ENCODE measurements at regions not wholly inside any gene's neighbourhood (a gene's known extent, or its start where the extent isn't known, plus 50 kb on each side); places are given as distances from the start of the nearest gene placed in this dataset.

DNA sequence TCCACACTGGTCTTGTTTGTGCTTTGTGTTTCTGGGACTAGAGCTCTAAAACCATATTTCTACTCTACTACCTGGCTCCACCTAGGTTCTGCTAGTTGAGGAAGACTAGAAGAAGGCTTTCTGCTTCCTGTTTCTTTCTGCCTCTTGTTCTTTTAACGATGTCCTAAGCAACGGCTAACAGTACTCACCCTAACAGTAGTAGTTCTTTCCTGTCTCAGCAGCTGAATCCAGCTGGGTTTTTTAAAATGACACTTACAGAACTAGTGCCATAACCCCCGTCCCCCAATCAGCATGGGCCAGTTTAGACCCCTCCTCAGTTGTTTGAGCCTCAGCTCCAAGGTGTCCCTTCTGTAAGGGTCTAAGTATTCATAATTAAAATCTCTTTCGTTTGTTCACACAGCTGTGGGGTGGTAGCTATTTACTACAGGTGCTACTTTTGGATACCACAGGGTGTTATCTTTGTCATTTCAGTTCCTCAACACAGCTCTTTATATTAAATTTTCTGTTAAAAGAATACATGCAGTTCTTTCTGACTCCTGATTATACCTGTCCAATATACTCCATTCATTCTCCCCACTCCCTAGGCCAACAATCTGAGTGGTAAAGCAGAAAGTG, 790.2 kb downstream of the DHX35 start:
- Histone ChIP-seq H3K4me3 (no peak overlapping the region), H3K27me3 (peaks cover 0 to 5% (median 0%) of the 10 kb centered on the region in 7 donors), H3K36me3 (no peaks in the 10 kb centered on the region), H3K9me3 (peaks cover 0 to 35% (median 11%) of the 10 kb centered on the region in 11 donors), H3K27ac (no peak overlapping the region), H3K4me1 (no peaks in the 10 kb centered on the region)
- 65 to 68% methylated on average over 4 of the region's 4 CpGs for WGBS, 2 donors
- no peak for ATAC-seq
- TF ChIP-seq, protein P1, sequence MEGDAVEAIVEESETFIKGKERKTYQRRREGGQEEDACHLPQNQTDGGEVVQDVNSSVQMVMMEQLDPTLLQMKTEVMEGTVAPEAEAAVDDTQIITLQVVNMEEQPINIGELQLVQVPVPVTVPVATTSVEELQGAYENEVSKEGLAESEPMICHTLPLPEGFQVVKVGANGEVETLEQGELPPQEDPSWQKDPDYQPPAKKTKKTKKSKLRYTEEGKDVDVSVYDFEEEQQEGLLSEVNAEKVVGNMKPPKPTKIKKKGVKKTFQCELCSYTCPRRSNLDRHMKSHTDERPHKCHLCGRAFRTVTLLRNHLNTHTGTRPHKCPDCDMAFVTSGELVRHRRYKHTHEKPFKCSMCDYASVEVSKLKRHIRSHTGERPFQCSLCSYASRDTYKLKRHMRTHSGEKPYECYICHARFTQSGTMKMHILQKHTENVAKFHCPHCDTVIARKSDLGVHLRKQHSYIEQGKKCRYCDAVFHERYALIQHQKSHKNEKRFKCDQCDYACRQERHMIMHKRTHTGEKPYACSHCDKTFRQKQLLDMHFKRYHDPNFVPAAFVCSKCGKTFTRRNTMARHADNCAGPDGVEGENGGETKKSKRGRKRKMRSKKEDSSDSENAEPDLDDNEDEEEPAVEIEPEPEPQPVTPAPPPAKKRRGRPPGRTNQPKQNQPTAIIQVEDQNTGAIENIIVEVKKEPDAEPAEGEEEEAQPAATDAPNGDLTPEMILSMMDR (IDR thresholded peaks at IDR 0.05) = no peak
- intact Hi-C loops (cut with DNase I) = no loop called here
- DNase-seq = no peak

DNA sequence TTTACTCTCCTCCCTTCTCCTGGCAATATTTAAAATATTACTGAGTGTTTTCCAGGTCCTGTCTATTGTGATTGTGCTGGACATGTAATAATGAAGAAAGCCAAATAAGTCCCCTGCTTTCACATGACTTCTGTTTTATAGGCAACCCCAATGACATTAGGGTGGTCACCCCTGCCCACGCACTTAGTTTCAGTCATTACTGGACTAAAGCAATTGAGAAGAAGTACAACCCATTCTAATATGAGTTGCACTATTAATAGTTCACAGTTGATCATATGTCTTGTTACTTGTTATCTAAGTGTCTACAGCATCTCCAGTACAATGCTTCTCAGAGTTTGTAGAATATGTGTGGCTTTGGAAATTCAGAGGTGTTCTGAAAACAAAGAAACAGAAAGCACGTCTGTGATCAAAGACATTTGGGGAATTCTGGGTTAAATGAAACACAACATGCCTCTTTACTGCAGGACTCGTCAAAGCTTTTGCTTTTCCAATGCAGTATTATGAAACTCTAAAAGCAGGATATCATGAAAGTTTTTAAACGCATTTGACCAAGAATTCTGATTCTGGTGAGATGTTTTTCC, 789.5 kb downstream of the DHX35 start:
- peaks cover 0 to 35% (median 11%) of the 10 kb centered on the region in 11 donors for H3K9me3 ChIP-seq
- no peak overlapping the region for H3K4me3 ChIP-seq
- intact Hi-C loops (cut with DNase I) = no loop called here
- TF ChIP-seq, protein P1 (IDR thresholded peaks at IDR 0.05) = no peak
- H3K27ac ChIP-seq = no peak overlapping the region
- ATAC-seq (no peak), DNase-seq (no peak)
- no peaks in the 10 kb centered on the region for H3K36me3 ChIP-seq
- peaks cover 0 to 5% (median 0%) of the 10 kb centered on the region in 7 donors for H3K27me3 ChIP-seq
- no peaks in the 10 kb centered on the region for H3K4me1 ChIP-seq
- 86 to 87% methylated on average over 4 of the region's 4 CpGs for WGBS, 2 donors

DNA sequence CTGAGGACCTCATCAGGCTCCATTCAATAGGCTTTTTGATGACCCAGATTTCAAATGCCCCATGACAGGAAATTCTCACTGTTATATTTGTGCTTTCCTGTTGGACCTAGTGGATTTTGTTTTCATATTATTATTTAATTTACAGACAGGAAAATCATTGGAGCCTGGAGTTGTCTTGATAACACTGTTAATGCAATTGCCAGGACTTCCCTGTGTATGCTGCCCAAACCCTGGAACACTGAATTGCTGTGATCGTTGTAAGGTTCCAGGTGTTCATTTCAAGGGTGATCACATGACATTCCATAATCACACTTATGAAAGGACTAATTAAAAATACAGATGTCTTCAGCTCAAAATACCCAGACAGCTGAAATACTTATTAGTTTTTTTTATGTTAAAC, 783.2 kb downstream of the DHX35 start:
- peaks cover 0 to 4% (median 0%) of the 10 kb centered on the region in 7 donors for H3K27me3 ChIP-seq

DNA sequence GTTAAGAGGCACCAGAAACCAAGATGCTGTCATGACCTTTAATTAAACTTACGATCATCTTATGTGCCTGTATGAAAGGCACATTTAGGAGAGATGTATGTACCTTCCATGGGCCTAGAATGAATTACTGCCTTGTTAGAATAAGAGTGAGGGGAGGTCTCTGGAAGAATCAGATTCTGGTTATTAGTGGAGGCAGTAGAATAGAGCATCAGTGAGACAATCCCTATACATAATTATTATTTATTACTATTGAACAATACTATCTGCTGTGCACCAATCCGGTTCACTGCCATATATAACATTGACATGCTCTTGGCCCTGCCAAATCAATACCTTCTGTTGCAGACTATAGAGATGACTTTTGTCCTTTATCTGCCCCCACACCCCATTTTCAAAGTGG, 776.5 kb downstream of the DHX35 start:
- no peak overlapping the region for H3K4me3 ChIP-seq
- H3K36me3 ChIP-seq = no peaks in the 10 kb centered on the region
- H3K27ac ChIP-seq = no peak overlapping the region
- H3K9me3 ChIP-seq = peaks cover 0 to 7% (median 0%) of the 10 kb centered on the region in 11 donors
- H3K27me3 ChIP-seq = peaks cover 0 to 7% (median 0%) of the 10 kb centered on the region in 7 donors
- ATAC-seq (no peak), DNase-seq (no peak)
- no peaks in the 10 kb centered on the region for H3K4me1 ChIP-seq
- TF ChIP-seq, protein P1 (IDR thresholded peaks at IDR 0.05) = no peak
- intact Hi-C loops (cut with DNase I) = loop anchor here in 1 of 10 donors (10.0 kb wide), 1 partner anchor 154 kb away; no protein-coding TSS in a partner anchor
- WGBS, 2 donors = 90 to 94% methylated on average over 2 of the region's 2 CpGs

More for the DNA sequence above, 783.2 kb downstream of the DHX35 start:
- intact Hi-C loops (cut with DNase I) = no loop called here
- Histone ChIP-seq H3K27ac (no peak overlapping the region), H3K4me3 (no peak overlapping the region), H3K9me3 (peaks cover 0 to 29% (median 11%) of the 10 kb centered on the region in 11 donors), H3K36me3 (no peaks in the 10 kb centered on the region), H3K4me1 (peaks cover 0 to 20% (median 4%) of the 10 kb centered on the region in 9 donors)
- 43 to 61% methylated on average over 1 of the region's 1 CpG for WGBS, 2 donors
- DNase-seq (peak in 1 of 2 donors; percentile 32), ATAC-seq (peak in 7 of 8 donors; percentile 57 to 99 (median 96))
- TF ChIP-seq, protein P1 (IDR thresholded peaks at IDR 0.05) = no peak
